ENCODE measurements at regions not wholly inside any gene's neighbourhood (a gene's known extent, or its start where the extent isn't known, plus 50 kb on each side); places are given as distances from the start of the nearest gene placed in this dataset.

- no peak for DNase-seq (ENCODE audit: low read depth)
Observed at GRCh38 chr6:148291876-148292275, 50.8 kb upstream of the SASH1 start.
